22Rv1 (cell line): ENCODE measurements at regions not wholly inside any gene's neighbourhood (a gene's known extent, or its start where the extent isn't known, plus 50 kb on each side); places are given as distances from the start of the nearest gene placed in this dataset.

ENCODE experiments used
- CTCF ChIP-seq: fragments of 450-650 bp; IDR thresholded peaks from 2 replicates; pipeline ENCODE4 v1.5.1; 2017; ENCODE audit warnings: mild to moderate bottlenecking
- ZFX ChIP-seq: fragments of 450-650 bp; IDR thresholded peaks from 2 replicates; pipeline ENCODE4 v1.6.1; 2017; ENCODE audit warnings: antibody characterized with exemption, borderline replicate concordance

- TF ChIP-seq CTCF (no peak), ZFX (no peak)
These were observed 534.8 kb downstream of the INSC start for GRCh38 chr11:15649371-15650104.
